Keratinocyte (primary cell): ENCODE measurements at regions not wholly inside any gene's neighbourhood (a gene's known extent, or its start where the extent isn't known, plus 50 kb on each side); places are given as distances from the start of the nearest gene placed in this dataset.

Source experiments
- DNase-seq: peaks from one replicate; pipeline ENCODE4 v3.0.0-alpha.2; 2011; ENCODE audit warnings: low read depth, missing footprints, low spot score
- FAIRE-seq: peaks from 2 replicates; lab custom pipeline; 2011; peaks lifted over from hg19 to GRCh38; lab: Jason Lieb, UNC
- H2AFZ ChIP-seq: 2 replicates; pipeline ENCODE4 v1.6.0; 2012; ENCODE audit warnings: low read length, control low read depth, inconsistent platforms; ENCODE audit not compliant: control insufficient read depth
- H3K27ac ChIP-seq: 2 replicates; pipeline ENCODE4 v1.5.1; 2011; ENCODE audit warnings: low read length; ENCODE audit not compliant: control insufficient read depth, insufficient read depth
- H3K27me3 ChIP-seq: 3 replicates; pipeline ENCODE4 v1.6.0; 2011; ENCODE audit warnings: low read length; ENCODE audit not compliant: control insufficient read depth, insufficient read depth; ENCODE audit errors: extremely low read depth
- H3K36me3 ChIP-seq, 2 experiments: 2 replicates in 1 of 2; 3 replicates in 1 of 2; pipeline ENCODE4 v1.5.1; 2011; ENCODE audit warnings: low read length in 2 of 2, mild to moderate bottlenecking in 1 of 2; ENCODE audit not compliant: control insufficient read depth in 2 of 2, insufficient read depth in 2 of 2; ENCODE audit errors: extremely low read depth in 1 of 2
- H3K4me1 ChIP-seq: 3 replicates; pipeline ENCODE4 v1.5.1; 2011; ENCODE audit warnings: low read length; ENCODE audit not compliant: control insufficient read depth, insufficient read depth; ENCODE audit errors: extremely low read depth
- H3K4me2 ChIP-seq: 3 replicates; pipeline ENCODE4 v1.6.0; 2011; ENCODE audit warnings: low read depth, low read length; ENCODE audit not compliant: control insufficient read depth, insufficient read depth; ENCODE audit errors: extremely low read depth
- H3K4me3 ChIP-seq, 3 experiments: fragments of 200-600 bp in 1 of 3; sonication (generic) in 1 of 3; 2 replicates in 2 of 3; 3 replicates in 1 of 3; pipeline ENCODE4 v1.5.1; 2011 to 2016; ENCODE audit warnings: low read length in 3 of 3, mild to moderate bottlenecking in 3 of 3, control low read depth in 2 of 3, inconsistent platforms in 1 of 3, low read depth in 1 of 3, mixed read lengths in 1 of 3, mixed run types in 1 of 3, moderate library complexity in 1 of 3; ENCODE audit not compliant: control insufficient read depth in 2 of 3, insufficient read depth in 2 of 3; ENCODE audit errors: extremely low read depth in 1 of 3
- H3K79me2 ChIP-seq: 2 replicates; pipeline ENCODE4 v1.6.0; 2012; ENCODE audit warnings: low read length; ENCODE audit not compliant: control insufficient read depth, insufficient read depth
- H3K9ac ChIP-seq: 3 replicates; pipeline ENCODE4 v1.6.0; 2011; ENCODE audit warnings: low read length; ENCODE audit not compliant: control insufficient read depth, insufficient read depth; ENCODE audit errors: extremely low read depth
- H3K9me1 ChIP-seq: 3 replicates; pipeline ENCODE4 v1.6.0; 2011; ENCODE audit warnings: low read length; ENCODE audit not compliant: control insufficient read depth, insufficient read depth; ENCODE audit errors: extremely low read depth
- H3K9me3 ChIP-seq: 2 replicates; pipeline ENCODE4 v1.5.1; 2012; ENCODE audit warnings: low read depth, low read length; ENCODE audit not compliant: control insufficient read depth
- H4K20me1 ChIP-seq: 3 replicates; pipeline ENCODE4 v1.6.0; 2011; ENCODE audit warnings: low read length; ENCODE audit not compliant: control insufficient read depth, insufficient read depth; ENCODE audit errors: extremely low read depth
- CTCF ChIP-seq, 3 experiments: IDR thresholded peaks in 1 of 3; conservative IDR thresholded peaks in 1 of 3; optimal IDR thresholded peaks in 1 of 3; 2 replicates in 2 of 3; 3 replicates in 1 of 3; pipeline versions ENCODE3 to v1.5.1; 2011; ENCODE audit warnings: low read length in 3 of 3, mild to moderate bottlenecking in 3 of 3, moderate library complexity in 2 of 3, control low read depth in 1 of 3, inconsistent platforms in 1 of 3; ENCODE audit not compliant: insufficient read depth in 2 of 3; ENCODE audit errors: extremely low read depth in 1 of 3
- EZH2 ChIP-seq: IDR thresholded peaks from one replicate; pipeline ENCODE4 v1.6.1; 2012; ENCODE audit warnings: inconsistent platforms, mild to moderate bottlenecking, low read length, moderate library complexity
- dilution Hi-C: fragments of 300-500 bp; cut with MboI; formaldehyde crosslinking; loops from one replicate; pipeline ENCODE4 v1.7.0; 2020; ENCODE audit warnings: low sequenced_read_pairs; ENCODE audit not compliant: extremely low pct_ligation_motif_present

- dilution Hi-C loops = no loop called here
- H3K4me2 ChIP-seq = no peak overlapping the region
- H3K36me3 ChIP-seq = no peaks in the 10 kb centered on the region
- H3K4me1 ChIP-seq = no peaks in the 10 kb centered on the region
- FAIRE-seq (no peak), DNase-seq (no peak)
- H3K79me2 ChIP-seq = no peaks in the 10 kb centered on the region
- H4K20me1 ChIP-seq = no peaks in the 10 kb centered on the region
- H2AFZ ChIP-seq = no peak overlapping the region
- no peak for TF ChIP-seq CTCF (optimal IDR thresholded peaks at IDR 0.05 in 1 of 3, IDR thresholded peaks at IDR 0.05 in 1 of 3, conservative IDR thresholded peaks at IDR 0.05 in 1 of 3; ENCODE audit: extremely low read depth in 1 of 3, insufficient read depth in 2 of 3, low read length in 3 of 3)
- no peak for TF ChIP-seq EZH2
- no peaks in the 10 kb centered on the region for H3K27me3 ChIP-seq
- no peaks in the 10 kb centered on the region for H3K9me1 ChIP-seq
- H3K4me3 ChIP-seq = no peak overlapping the region
- H3K9me3 ChIP-seq = no peaks in the 10 kb centered on the region
- no peak overlapping the region for H3K9ac ChIP-seq
- H3K27ac ChIP-seq = no peak overlapping the region
Measured at GRCh38 chr7:115198143-115198542, 276.2 kb downstream of the MDFIC start.

GRCh38 chr7:115195208-115195607 lies 273.3 kb downstream of the MDFIC start:
- H4K20me1 ChIP-seq = no peaks in the 10 kb centered on the region
- no peak overlapping the region for H3K27ac ChIP-seq
- H3K4me1 ChIP-seq = no peaks in the 10 kb centered on the region
- TF ChIP-seq EZH2 (no peak), CTCF (optimal IDR thresholded peaks at IDR 0.05 in 1 of 3, IDR thresholded peaks at IDR 0.05 in 1 of 3, conservative IDR thresholded peaks at IDR 0.05 in 1 of 3; ENCODE audit: extremely low read depth in 1 of 3, insufficient read depth in 2 of 3, low read length in 3 of 3) (no peak)
- H3K79me2 ChIP-seq = no peaks in the 10 kb centered on the region
- no peak overlapping the region for H3K4me3 ChIP-seq
- H3K27me3 ChIP-seq = no peaks in the 10 kb centered on the region
- H3K9ac ChIP-seq = no peak overlapping the region
- dilution Hi-C loops = no loop called here
- H2AFZ ChIP-seq = no peak overlapping the region
- no peaks in the 10 kb centered on the region for H3K9me1 ChIP-seq
- H3K36me3 ChIP-seq = no peaks in the 10 kb centered on the region
- H3K4me2 ChIP-seq = no peak overlapping the region
- FAIRE-seq = no peak
- DNase-seq = no peak
- no peaks in the 10 kb centered on the region for H3K9me3 ChIP-seq
